ENCODE measurements at regions not wholly inside any gene's neighbourhood (a gene's known extent, or its start where the extent isn't known, plus 50 kb on each side); places are given as distances from the start of the nearest gene placed in this dataset.
"Not testable (repeated sequence)": the region's sequence is repeated elsewhere in the genome, so short reads cannot be mapped to it uniquely, and the experiment has no call there.

DNA sequence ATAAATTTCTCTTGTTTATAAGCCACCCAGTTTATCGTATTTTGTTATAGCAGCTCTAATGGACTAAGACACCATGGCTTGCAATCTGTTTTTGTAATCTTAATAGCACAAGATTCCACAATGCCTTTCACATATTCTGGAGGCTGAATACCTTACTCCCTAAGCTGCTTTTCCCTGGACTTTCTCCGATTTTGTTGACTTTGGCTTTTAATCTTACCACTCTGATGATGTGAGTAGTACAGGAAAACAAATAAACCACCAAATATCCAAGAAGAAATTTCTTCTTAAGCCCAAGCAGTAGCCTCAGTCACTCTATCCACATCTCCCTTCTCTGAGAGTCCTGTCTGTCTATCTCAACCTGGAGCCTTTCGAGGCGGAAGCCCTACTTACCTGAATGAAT is 838.6 kb downstream of the LTN1 start:
- no peak for DNase-seq

GRCh38 chr21:28152732-28153131 is 839.9 kb downstream of the LTN1 start:
- no peak for DNase-seq

DNA sequence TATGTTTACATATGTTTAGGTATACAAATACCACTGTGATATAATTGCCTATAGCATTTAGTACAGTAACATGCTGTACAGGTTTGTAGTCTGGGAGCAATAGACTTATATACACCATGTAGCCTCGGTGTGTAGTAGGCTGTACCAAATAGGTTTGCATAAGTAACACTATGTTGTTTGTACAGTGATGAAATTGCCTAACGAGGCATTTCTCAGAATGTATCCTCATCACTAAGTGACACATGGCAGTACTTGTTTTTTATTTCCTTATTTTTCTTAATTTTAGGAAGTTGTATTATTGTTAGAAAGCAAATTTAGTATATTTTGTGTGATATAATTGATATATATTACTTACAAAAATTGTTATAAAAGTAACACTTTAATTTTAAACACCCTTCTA is 840.9 kb downstream of the LTN1 start:
- DNase-seq = no peak

DNA sequence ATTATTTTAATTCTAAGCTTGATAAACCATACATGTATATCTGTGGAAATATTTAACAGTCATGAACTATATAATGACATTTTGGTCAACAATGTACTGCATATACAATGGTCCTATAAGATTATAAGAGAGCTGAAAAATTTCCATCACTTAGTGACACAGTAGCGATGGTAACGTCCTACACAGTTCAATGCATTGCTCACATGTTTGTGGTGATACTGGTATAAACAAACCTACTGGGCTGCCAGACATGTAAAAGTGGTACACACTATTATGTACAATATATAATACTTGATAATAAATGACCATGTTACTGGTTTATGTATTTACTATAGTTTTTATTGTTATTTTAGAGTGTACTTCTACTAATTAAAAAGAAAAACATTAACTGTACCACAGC is 841.9 kb downstream of the LTN1 start:
- DNase-seq = no peak

DNA sequence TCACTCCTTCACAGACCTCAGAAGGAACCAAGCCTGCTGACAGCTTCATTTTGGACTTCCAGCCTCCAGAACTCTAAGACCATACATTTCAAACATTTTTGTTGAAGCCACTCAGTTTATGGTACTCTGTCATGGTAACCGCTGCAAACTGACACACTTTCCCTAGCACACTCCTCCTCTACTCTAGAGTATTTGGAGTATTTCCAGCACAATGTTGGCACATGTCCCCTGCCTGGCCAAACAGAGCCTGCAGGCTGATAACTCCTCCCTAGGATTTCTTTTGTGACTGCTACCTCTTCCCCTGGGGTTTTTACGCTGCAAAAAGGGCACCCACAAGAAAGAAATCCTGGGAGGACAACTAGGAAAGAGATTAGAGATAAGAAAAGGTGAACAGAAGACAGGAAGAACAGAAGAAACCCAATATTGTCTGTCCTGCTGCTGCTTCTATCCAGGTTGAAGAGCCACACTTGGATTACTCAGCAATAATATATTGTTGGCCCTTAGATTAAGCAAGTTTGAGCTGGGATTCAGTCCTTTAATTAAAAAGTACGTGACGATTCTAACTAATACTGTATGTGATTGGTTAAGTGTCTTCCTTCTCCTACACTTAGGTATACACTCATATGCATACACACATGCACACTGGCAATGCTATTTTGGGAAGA is 844.1 kb downstream of the LTN1 start:
- DNase-seq = no peak

DNA sequence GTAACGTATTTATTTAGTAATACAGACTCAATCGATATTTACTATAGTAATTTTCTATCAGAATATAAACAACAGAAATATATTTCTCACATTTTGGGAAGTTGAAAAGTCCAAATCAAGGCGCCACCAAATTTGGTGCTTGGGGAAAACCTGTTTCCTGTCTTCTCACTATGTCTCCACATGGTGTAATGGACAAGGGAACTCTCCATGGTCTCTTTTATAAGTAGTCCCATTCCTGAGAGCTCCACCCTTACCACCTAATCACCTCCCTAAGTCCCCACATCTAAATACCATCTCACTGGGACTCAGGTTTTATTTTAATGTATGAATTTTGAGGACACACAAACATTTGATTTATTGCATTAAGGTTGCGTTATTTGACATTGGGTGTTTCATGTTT is 848.0 kb downstream of the LTN1 start:
- no peak for DNase-seq

- no peak for DNase-seq
Measured at GRCh38 chr21:28144089-28144488, 848.6 kb downstream of the LTN1 start.

GRCh38 chr21:28142697-28143096 is 850.0 kb downstream of the LTN1 start:
- no peak for DNase-seq

GRCh38 chr21:28138272-28138671 is 854.4 kb downstream of the LTN1 start:
- no peak for DNase-seq

- no peak for DNase-seq
Measured at GRCh38 chr21:28136656-28137255, 855.9 kb downstream of the LTN1 start.

DNA sequence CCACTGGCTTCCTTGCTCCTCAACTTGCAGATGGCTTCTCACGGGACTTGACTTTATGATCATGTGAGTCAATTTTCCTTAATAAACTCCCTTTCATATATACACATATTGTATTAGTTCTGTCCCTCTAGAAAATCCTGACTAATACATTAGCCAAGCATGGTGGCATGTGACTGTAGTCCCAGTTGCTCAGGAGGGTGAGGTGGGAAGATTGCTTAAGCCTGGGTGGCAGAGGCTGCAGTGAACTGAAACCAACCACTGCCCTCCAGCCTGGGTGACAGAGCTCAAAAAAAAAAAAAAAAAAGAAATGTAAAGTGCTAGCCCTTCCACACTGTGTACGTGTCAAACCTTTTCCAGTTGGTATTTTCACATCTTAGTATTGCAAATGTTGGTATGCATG is 857.0 kb downstream of the LTN1 start:
- DNase-seq = no peak

DNA sequence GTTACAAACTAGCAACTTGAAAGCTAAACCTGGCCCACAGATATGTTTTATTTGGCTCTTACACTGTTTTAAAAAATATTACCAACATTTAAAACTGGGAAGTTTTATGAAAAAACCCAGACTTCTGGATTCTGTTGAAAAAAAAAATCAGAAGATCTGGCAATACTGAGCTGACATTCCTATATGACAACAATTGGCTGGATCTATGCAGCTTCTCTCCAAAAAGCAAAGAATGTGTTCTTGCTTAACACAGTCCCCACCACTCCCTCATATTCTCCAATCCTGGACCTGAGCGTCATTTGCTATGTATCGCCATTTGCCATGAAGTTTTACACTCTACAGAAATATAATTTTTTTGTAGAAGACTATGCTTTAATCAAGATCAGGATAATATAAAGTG is 859.6 kb downstream of the LTN1 start:
- no peak for DNase-seq

DNA sequence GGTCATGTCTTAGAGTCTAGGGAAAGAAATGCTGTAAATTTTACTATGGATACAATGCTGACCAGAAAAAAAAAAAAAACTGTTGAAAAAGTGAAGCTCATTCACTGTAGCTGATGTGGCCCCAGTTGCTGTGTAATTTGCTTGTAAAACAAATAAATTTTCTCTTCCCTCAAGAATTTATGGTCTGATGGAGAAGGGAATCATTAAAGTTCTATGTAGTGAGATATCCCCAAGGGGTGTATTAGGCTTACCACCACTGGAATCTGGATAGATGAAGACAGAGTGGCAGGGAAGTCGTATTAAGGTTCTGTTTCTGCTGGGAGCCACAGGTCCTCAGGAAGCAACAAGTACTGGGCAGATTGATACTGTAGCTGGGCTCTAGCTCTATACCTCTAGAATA is 860.0 kb downstream of the LTN1 start:
- DNase-seq = no peak

GRCh38 chr21:28127175-28127785 is 865.4 kb downstream of the LTN1 start:
- DNase-seq = no peak

- DNase-seq = no peak
Measured at GRCh38 chr21:28126521-28127174, 866.0 kb downstream of the LTN1 start.

- no peak for DNase-seq
Measured at GRCh38 chr21:28124541-28124940, 868.1 kb downstream of the LTN1 start.

DNA sequence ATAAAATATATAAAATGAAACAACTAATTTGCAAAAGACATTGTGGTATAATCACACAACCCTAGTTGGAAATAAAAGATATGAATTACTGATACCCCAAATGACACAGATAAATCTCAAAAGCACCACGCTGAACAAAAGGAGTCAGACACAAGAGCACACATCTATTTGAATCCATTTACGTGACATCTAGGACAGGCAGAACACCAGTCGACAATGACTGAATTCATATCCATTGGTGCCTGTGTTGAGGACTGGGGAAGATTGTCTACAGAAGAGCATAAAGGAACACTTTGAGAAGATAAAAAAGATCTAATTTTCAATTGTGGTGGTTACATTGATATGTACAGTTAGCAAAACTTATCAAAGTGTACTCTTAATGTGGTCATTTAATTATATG is 874.1 kb downstream of the LTN1 start:
- no peak for DNase-seq

DNA sequence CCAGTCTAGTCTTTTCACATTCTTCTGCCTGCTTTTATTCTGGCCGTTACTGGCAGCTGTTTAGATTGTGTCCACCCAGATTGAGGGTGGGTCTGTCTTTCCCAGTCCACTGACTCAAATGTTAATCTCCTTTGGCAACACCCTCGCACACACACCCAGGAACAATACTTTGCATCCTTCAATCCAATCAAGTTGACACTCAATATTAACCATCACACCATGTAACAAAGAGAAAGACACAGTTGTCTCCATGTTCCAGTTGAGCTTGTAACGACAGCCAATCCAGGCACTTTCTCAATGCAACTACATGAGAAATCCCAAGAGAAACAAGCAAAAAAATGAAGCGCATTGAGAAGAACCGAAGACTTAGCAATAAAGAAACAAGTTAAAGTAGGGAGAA is 877.7 kb downstream of the LTN1 start:
- DNase-seq = not testable (repeated sequence)

DNA sequence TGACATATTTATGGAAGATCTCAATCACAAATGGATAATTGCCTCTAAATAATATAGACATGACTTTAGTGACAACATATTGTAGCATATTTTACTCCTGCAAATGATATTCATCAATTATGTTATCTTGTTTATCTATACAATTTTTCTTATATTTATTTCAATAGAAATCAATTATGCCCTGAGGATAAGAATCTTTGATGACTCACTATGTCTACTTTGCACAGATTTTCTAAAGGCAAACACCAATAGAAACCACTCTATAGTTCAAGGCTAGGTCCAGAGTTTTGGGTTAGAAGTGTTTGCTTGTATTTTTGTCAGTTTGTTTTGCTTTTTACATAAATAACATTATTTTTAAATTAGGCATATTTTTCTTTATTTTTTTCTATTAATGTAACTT is 879.0 kb downstream of the LTN1 start:
- no peak for DNase-seq

DNA sequence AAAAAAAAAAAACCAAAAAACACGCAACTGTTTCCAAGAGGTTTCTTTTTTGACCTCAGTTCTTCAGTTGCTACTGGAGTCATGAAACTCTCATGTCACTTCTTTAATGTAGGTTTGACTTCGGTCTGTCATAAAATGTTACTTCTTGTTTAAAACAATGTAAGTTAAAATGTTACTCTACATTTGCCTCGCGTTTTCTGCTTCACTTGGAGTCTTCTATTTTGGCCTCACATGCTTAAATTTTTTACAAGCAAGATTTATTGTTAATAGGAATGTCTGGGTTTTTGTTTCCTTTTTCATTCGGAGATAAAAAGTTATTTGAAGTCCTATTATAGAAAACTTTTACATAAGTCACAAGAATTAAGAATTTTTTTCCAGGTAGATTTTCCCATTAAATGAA is 880.2 kb downstream of the LTN1 start:
- DNase-seq = no peak

DNA sequence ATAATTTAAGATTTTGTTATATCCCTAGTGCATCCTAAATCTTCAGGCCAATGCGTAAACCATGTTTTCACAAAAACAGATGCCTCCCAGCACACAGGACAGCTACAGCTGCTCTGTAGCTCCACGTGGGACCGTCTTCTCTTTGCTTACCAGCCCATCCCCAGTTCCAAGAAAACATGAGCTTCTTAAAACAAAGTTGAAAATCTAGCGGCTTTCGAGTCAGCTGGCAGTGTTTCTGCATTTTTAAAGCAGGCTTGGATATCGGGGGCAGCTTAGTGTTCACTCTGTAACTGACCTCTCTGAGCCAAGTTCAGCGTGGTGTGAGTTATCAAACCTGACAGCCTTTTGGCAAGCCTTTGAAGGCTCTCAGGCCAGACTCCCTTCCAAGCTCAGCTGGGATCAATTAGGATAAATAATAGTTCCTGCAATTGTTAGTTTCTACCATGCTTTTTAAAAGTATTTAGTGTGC is 881.5 kb downstream of the LTN1 start:
- DNase-seq = no peak

GRCh38 chr21:28110716-28111115 is 882.0 kb downstream of the LTN1 start:
- DNase-seq = no peak

- no peak for DNase-seq
Measured at GRCh38 chr21:28110074-28110473, 882.6 kb downstream of the LTN1 start.

DNA sequence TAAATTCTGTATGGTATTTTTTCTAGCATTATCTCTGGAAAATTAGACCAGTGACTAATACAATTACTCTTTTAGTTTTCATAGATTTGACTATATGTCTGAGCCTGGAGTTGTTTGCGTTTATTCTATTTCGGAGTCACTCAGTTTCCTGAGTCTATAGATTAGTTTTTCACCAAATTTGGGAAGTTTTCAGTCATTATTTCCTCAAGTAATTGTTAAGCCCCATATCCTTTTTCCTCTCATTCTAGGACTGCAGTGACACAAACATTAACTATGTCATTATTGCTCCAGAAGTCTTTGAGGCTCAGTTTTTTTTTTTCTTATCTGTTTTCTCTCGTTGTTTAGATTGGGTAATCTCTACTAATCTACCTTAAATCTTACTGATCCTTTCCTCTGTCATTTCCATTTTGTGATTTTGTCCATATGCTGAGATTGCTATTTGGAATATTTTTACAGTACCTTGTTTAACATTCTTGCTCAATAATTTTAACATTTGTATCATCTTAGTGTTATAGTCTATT is 886.2 kb downstream of the LTN1 start:
- no peak for DNase-seq

All from central memory CD4-positive, alpha-beta T cell (primary cell).